T-helper 22 cell (primary cell): ENCODE measurements at regions not wholly inside any gene's neighbourhood (a gene's known extent, or its start where the extent isn't known, plus 50 kb on each side); places are given as distances from the start of the nearest gene placed in this dataset.
"Not testable (repeated sequence)": the region's sequence is repeated elsewhere in the genome, so short reads cannot be mapped to it uniquely, and the experiment has no call there.

Experiments used
- DNase-seq: peaks from one replicate; pipeline ENCODE4 v3.0.0-alpha.2; 2020; ENCODE audit warnings: low read depth

DNA sequence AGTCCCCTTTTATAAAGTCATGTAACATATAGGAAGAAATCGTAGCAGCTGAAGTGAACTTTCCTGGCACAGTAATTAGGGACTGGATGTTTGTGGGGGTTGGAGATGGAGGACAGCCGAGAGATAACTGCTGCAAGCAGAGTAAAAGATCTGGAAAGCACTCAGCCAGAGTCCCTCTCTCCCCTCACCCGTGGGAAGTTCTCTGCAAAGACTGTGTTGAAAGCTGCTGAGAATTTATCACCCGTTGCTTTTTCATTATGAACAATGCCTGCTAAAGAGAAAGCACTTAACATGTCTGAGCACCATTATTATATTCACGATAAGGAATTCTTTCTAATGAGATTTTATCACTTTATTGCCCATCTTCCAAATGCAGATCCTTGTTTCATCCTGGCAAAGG, 248.8 kb downstream of the SHOX2 start:
- DNase-seq = no peak

- DNase-seq = no peak
Measured at GRCh38 chr3:157856078-157856939, 249.9 kb downstream of the SHOX2 start.

DNA sequence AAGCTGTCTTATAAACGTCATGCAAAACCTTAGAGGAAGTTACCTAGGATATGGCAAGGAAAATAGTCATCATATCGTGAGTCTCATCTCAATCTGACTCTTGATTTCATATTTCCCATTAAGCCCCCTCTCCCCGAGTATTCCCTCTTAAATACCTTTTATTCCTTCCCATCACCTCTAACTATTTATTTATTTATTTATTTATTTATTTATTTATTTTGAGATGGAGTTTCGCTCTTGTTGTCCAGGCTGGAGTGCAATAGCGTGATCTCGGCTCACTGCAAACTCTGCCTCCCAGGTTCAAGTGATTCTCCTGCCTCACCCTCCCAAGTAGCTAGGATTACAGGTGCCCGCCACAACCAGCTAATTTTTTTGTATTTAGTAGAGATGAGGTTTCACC, 260.4 kb downstream of the SHOX2 start:
- DNase-seq = not testable (repeated sequence)

GRCh38 chr3:157844800-157845565, 261.2 kb downstream of the SHOX2 start:
- DNase-seq = no peak

GRCh38 chr3:157844216-157844615, 262.0 kb downstream of the SHOX2 start:
- DNase-seq = no peak

- DNase-seq = no peak
Measured at GRCh38 chr3:157841029-157841428, 265.2 kb downstream of the SHOX2 start.

GRCh38 chr3:157840564-157840963, 265.7 kb downstream of the SHOX2 start:
- DNase-seq = no peak

DNA sequence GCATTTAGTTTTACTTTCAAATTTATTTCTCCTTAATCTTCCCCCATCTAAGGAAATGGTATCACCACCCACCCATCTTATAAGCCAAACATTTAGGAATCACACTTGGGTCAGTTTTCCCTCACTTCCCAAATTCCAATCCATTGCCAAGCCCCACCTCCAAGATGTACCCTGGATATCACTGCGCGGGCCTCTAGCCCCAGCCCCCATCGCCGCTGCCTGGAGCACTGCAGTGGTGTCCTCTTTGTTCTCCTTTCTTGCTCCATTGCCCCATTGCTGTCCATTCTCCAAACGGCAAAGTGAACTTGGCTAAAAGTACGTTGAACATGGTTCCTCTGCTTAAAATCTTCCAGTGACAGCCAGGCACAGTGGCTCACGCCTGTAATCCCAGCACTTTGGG, 267.8 kb downstream of the SHOX2 start:
- no peak for DNase-seq

DNA sequence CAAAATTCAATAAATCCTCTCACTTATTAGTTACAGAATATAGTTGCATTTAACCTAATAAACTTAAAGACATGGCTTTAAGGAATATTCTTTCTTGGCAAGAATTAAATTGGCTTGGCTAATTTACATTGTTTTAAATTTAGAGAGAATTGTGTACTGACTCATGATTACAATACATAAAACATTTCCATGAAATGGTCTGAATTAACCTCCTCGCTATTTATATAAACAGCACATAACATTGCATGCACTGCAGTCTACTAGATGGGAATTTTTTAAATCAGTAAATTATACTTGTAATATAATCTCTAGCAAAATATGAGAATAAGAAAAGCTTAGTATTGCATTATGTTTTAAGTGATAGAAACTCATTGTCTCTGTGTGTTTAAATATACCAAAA, 268.9 kb downstream of the SHOX2 start:
- no peak for DNase-seq

DNA sequence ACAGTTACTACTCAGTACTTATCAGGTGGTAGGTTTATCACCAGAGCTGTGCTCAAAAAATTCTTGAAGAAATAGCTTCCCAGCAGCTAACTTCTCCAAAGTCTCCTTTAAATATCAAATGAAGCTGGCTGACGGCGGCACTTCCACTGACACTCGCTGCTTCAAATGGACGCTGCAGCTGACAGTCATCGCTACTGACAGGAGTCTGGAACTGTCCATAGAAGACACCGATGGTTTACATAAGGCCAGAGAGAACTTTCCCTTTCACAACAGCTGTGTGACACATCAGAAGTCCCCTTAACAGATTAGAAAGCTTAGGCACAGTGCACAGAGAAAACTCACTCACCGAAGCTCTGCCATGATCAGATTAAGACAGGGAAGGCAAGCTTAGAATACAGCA, 270.2 kb downstream of the SHOX2 start:
- no peak for DNase-seq

DNA sequence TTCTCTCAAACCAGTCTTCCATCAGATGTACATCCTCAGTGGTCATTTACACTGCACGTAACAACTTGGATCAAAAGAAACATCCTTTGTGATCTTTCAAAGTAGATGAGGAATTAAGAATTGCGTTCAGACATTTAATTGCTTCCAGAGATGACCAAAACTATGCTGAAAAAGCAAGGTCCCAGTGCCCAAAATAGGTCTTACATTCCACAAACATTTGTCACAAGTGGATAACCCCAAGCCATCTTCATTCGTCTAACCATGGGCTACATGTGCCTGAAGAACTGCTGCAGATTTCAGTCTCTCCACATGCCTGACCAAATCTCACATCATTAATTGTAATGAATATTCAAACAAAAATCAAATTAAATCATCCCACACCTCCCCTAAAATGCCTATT, 273.6 kb downstream of the SHOX2 start:
- DNase-seq = no peak

GRCh38 chr3:157830556-157831236, 275.5 kb downstream of the SHOX2 start:
- no peak for DNase-seq

DNA sequence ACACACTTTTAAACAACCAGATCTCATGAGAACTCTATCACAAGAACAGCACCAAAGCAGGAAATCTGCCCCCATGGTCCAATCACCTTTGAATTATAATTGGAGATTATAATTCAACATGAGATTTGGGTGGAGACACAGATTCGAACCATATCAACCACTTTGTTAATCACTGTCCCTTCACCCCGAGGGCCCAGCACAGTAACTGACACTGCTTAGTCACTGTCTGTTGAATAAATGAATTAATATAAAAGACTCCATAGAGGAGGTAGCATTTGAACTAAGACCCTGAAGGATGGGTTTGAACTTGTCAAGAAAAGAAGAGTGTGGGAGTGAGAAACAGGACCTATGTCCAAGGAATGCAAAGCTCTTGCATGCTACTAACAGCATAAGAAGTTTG, 276.4 kb downstream of the SHOX2 start:
- DNase-seq = no peak

DNA sequence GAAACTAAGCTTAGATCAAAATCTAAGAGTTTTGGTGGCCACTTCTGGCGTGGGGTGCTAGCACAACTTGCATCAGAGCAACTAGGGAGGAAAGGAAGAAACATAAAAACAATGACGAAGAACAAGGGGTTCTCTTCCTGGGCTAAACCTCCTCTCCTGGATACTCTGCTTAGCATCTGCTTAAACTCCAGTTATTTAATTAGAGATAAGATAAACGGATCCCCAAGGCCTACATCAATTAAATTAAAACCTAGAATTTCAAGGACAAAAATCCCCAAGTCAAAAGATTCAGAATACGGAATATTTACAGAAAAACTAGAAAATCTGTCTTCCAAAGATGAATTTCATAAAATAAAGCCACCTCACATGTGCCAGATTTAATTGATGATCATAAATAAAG, 281.9 kb downstream of the SHOX2 start:
- no peak for DNase-seq

- no peak for DNase-seq
Measured at GRCh38 chr3:157823050-157823449, 283.2 kb downstream of the SHOX2 start.

GRCh38 chr3:157820157-157820517, 286.1 kb downstream of the SHOX2 start:
- DNase-seq = no peak

DNA sequence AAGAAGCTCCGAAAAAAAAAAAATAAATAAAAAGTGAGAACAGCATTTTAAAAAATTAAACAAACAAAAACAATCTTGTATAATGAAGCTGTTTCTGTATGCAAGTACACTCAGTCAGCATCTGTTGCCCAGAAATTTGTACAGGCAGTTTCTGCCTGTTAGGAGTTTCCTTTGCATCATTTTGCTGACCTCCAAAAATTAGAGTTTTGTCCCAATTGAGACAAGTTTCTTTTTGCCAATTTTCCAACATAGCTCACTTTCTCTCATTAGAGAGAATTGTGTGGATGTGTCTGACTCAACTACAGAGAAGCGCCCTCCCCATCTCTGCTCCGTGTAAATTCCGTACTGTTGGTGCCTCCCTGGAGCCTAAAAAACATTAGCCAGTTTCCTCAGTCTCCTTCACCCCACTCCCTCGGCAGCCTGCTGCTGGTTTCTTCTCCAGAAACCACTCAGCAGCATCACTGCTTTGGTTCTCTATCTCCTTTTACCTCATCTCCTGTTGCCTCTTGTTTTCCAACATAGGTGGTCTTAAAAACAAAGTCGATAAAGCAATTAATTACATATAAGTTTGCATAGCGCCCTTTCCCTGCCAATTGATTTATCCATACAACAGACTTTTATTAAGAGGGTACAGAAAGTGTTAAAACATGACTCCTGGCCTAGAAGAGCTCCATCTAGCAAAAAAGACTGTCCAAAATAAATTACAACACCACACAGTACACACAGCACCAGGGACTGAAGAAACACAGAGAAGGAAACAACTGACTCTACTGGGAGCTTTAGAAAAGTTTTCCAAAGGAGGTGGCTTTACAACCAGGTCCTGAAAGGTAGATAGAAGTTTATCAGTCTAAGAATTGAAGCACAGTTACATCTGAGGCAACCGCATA, 286.7 kb downstream of the SHOX2 start:
- DNase-seq = no peak

- DNase-seq = no peak
Measured at GRCh38 chr3:157816896-157817295, 289.3 kb downstream of the SHOX2 start.

DNA sequence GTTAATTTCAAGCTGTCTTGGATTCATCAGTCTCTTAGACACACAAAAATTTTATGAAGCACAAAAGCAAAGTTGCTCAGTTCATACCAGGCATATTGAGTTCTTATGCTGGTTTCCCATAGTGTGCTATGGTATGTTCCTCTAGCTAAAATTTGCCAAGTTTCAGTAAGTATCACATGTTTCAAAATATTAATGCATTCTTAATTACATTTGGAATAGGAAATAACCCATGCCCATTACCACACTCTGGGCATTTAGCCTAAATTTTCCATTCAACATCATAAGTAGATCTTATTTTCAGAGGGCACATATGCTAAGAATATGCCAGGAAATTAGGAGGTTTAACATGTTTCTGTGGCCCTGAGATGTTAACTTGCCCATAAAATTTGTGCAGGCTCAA, 289.9 kb downstream of the SHOX2 start:
- DNase-seq = no peak

DNA sequence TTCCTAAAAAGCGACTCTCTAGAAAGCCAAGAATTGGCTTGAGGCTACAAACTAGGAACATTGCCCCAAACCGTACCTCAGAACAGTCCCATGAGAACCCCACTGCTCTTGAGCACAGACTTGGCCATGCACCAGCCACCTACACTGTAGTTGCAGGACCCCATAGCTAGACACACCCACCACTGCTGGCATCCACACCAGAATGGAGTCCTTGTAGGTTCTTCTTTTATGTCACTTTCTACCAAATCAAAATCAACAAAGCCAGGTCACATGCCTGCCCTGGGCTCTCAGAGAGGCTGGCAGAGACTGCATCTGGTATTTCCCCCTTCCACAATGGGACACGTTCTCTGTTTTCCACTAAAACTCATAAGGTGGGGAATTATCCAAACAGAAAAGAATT, 290.5 kb downstream of the SHOX2 start:
- no peak for DNase-seq

GRCh38 chr3:157810924-157811718, 295.1 kb downstream of the SHOX2 start:
- DNase-seq = no peak
